HT1080 (cell line): ENCODE measurements at regions not wholly inside any gene's neighbourhood (a gene's known extent, or its start where the extent isn't known, plus 50 kb on each side); places are given as distances from the start of the nearest gene placed in this dataset.
"Not testable (repeated sequence)": the region's sequence is repeated elsewhere in the genome, so short reads cannot be mapped to it uniquely, and the experiment has no call there.

Source experiments
- DNase-seq: peaks from one replicate; pipeline ENCODE4 v3.0.0-alpha.2; 2015; ENCODE audit warnings: low read depth

GRCh38 chr5:179456075-179456474 lies 94.3 kb upstream of the RUFY1 start:
- DNase-seq: not testable (repeated sequence)

- DNase-seq: no peak
Measured at GRCh38 chr5:179455320-179455719, 95.0 kb upstream of the RUFY1 start.

- no peak for DNase-seq
Measured at GRCh38 chr5:179454356-179454755, 96.0 kb upstream of the RUFY1 start.

GRCh38 chr5:179453616-179454015 lies 96.7 kb upstream of the RUFY1 start:
- no peak for DNase-seq

- DNase-seq: no peak
Measured at GRCh38 chr5:179452356-179453230, 97.8 kb upstream of the RUFY1 start.

- no peak for DNase-seq
Measured at GRCh38 chr5:179451828-179452196, 98.5 kb upstream of the RUFY1 start.

GRCh38 chr5:179451114-179451827 lies 99.1 kb upstream of the RUFY1 start:
- DNase-seq: no peak

GRCh38 chr5:179449950-179450349 lies 100.4 kb upstream of the RUFY1 start:
- DNase-seq: not testable (repeated sequence)

- DNase-seq: not testable (repeated sequence)
Measured at GRCh38 chr5:179448282-179448681, 102.1 kb upstream of the RUFY1 start.

GRCh38 chr5:179442289-179442688 lies 97.0 kb upstream of the ADAMTS2 start:
- not testable (repeated sequence) for DNase-seq

- DNase-seq: no peak
Measured at GRCh38 chr5:179439181-179439985, 94.1 kb upstream of the ADAMTS2 start.

GRCh38 chr5:179438461-179438860 lies 93.2 kb upstream of the ADAMTS2 start:
- no peak for DNase-seq

GRCh38 chr5:179438011-179438441 lies 92.8 kb upstream of the ADAMTS2 start:
- no peak for DNase-seq

GRCh38 chr5:179437341-179438001 lies 92.2 kb upstream of the ADAMTS2 start:
- DNase-seq: no peak

- DNase-seq: no peak
Measured at GRCh38 chr5:179436321-179437122, 91.3 kb upstream of the ADAMTS2 start.

- DNase-seq: no peak
Measured at GRCh38 chr5:179435731-179436315, 90.6 kb upstream of the ADAMTS2 start.

- DNase-seq: no peak
Measured at GRCh38 chr5:179435181-179435580, 89.9 kb upstream of the ADAMTS2 start.

- no peak for DNase-seq
Measured at GRCh38 chr5:179432547-179432946, 87.3 kb upstream of the ADAMTS2 start.

GRCh38 chr5:179431221-179431824 lies 86.1 kb upstream of the ADAMTS2 start:
- DNase-seq: no peak
